SK-N-SH (cell line): ENCODE measurements at regions not wholly inside any gene's neighbourhood (a gene's known extent, or its start where the extent isn't known, plus 50 kb on each side); places are given as distances from the start of the nearest gene placed in this dataset.

Source experiments
- EP300 ChIP-seq, 2 experiments: IDR thresholded peaks; 2 replicates each; pipeline versions ENCODE4 v1.4.0 to v1.6.1; 2012; ENCODE audit warnings: borderline replicate concordance in 1 of 2, low read depth in 1 of 2, low read length in 1 of 2
- FOSL2 ChIP-seq: IDR thresholded peaks from 2 replicates; pipeline ENCODE4 v1.4.0; 2012; ENCODE audit warnings: low read depth, mild to moderate bottlenecking, moderate library complexity, borderline replicate concordance
- GABPA ChIP-seq: IDR thresholded peaks from 2 replicates; pipeline ENCODE4 v1.4.0; 2012; ENCODE audit warnings: low read depth, mild to moderate bottlenecking
- POLR2AphosphoS5 ChIP-seq: IDR thresholded peaks from 2 replicates; pipeline ENCODE4 v1.6.1; 2012; ENCODE audit warnings: low read depth, low read length
- RAD21 ChIP-seq: IDR thresholded peaks from 2 replicates; pipeline ENCODE4 v1.6.1; 2012; ENCODE audit warnings: mild to moderate bottlenecking, low read length
- RFX5 ChIP-seq: IDR thresholded peaks from 2 replicates; pipeline ENCODE4 v1.6.1; 2012; ENCODE audit warnings: mild to moderate bottlenecking, improper control_type of control experiment, low read length
- SMC3 ChIP-seq: IDR thresholded peaks from 2 replicates; pipeline ENCODE4 v1.6.1; 2012; ENCODE audit warnings: low read depth, low read length, improper control_type of control experiment
- TAF1 ChIP-seq: IDR thresholded peaks from 2 replicates; pipeline ENCODE4 v1.6.1; 2012; ENCODE audit warnings: low read depth, mild to moderate bottlenecking, low read length, moderate library complexity, borderline replicate concordance
- YY1 ChIP-seq: IDR thresholded peaks from 2 replicates; pipeline ENCODE4 v1.4.0; 2012; ENCODE audit warnings: low read depth, mild to moderate bottlenecking
- TF ChIP-seq, protein P1 (sequence below): fragments of 200-600 bp; sonication (generic); IDR thresholded peaks from 2 replicates; pipeline ENCODE4 v1.6.1; 2017; ENCODE audit warnings: antibody characterized with exemption, mild to moderate bottlenecking, moderate library complexity
- TF ChIP-seq, protein P2 (sequence below): IDR thresholded peaks from 2 replicates; pipeline ENCODE4 v1.4.0; 2012; ENCODE audit warnings: low read depth, borderline replicate concordance
- TF ChIP-seq, protein P3 (sequence below): IDR thresholded peaks from 2 replicates; pipeline ENCODE4 v1.4.0; 2012; ENCODE audit warnings: low read depth
- TF ChIP-seq, protein P4 (sequence below): fragments of 150-350 bp; IDR thresholded peaks from 2 replicates; pipeline ENCODE4 v1.6.1; 2017; ENCODE audit warnings: antibody characterized with exemption, low read length, low read depth, borderline replicate concordance

DNA sequence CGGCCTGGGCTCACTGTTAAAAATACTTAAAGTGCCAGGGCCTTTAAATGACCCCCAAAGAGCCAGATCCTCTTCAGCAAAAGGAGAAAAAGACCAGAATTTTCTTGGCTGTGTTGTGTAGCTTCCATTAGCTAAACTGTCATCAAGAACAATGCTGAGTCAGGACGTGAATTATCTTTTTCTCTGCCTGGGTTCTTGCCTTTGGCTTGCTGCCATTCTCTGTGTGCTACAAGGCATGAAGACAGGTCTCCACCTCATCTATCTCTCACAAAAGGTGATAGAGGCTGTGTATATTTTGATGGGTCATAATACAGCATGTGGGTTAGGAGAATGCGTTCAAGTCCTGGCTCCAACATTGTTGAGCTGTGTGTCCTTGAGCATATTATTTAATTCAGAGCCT, 52.4 kb upstream of the SELENOK start:
- TF ChIP-seq POLR2AphosphoS5 (no peak), RFX5 (no peak), EP300 (IDR thresholded peaks at IDR 0.05; ENCODE audit: borderline replicate concordance in 1 of 2, low read depth in 1 of 2, low read length in 1 of 2) (no peak), TAF1 (no peak), FOSL2 (no peak), SMC3 (no peak), YY1 (no peak), RAD21 (no peak), GABPA (no peak)
- TF ChIP-seq, protein P1, sequence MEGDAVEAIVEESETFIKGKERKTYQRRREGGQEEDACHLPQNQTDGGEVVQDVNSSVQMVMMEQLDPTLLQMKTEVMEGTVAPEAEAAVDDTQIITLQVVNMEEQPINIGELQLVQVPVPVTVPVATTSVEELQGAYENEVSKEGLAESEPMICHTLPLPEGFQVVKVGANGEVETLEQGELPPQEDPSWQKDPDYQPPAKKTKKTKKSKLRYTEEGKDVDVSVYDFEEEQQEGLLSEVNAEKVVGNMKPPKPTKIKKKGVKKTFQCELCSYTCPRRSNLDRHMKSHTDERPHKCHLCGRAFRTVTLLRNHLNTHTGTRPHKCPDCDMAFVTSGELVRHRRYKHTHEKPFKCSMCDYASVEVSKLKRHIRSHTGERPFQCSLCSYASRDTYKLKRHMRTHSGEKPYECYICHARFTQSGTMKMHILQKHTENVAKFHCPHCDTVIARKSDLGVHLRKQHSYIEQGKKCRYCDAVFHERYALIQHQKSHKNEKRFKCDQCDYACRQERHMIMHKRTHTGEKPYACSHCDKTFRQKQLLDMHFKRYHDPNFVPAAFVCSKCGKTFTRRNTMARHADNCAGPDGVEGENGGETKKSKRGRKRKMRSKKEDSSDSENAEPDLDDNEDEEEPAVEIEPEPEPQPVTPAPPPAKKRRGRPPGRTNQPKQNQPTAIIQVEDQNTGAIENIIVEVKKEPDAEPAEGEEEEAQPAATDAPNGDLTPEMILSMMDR = no peak
- TF ChIP-seq, protein P2, sequence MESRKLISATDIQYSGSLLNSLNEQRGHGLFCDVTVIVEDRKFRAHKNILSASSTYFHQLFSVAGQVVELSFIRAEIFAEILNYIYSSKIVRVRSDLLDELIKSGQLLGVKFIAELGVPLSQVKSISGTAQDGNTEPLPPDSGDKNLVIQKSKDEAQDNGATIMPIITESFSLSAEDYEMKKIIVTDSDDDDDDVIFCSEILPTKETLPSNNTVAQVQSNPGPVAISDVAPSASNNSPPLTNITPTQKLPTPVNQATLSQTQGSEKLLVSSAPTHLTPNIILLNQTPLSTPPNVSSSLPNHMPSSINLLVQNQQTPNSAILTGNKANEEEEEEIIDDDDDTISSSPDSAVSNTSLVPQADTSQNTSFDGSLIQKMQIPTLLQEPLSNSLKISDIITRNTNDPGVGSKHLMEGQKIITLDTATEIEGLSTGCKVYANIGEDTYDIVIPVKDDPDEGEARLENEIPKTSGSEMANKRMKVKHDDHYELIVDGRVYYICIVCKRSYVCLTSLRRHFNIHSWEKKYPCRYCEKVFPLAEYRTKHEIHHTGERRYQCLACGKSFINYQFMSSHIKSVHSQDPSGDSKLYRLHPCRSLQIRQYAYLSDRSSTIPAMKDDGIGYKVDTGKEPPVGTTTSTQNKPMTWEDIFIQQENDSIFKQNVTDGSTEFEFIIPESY = no peak
- TF ChIP-seq, protein P3, sequence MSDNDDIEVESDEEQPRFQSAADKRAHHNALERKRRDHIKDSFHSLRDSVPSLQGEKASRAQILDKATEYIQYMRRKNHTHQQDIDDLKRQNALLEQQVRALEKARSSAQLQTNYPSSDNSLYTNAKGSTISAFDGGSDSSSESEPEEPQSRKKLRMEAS = no peak
- TF ChIP-seq, protein P4, sequence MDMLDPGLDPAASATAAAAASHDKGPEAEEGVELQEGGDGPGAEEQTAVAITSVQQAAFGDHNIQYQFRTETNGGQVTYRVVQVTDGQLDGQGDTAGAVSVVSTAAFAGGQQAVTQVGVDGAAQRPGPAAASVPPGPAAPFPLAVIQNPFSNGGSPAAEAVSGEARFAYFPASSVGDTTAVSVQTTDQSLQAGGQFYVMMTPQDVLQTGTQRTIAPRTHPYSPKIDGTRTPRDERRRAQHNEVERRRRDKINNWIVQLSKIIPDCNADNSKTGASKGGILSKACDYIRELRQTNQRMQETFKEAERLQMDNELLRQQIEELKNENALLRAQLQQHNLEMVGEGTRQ = no peak
